HCT116 (cell line): ENCODE measurements at regions not wholly inside any gene's neighbourhood (a gene's known extent, or its start where the extent isn't known, plus 50 kb on each side); places are given as distances from the start of the nearest gene placed in this dataset.

Experiments
- ATAC-seq: fragments of 200-7000 bp; cut with Tn5 transposase; 2 replicates; pipeline ENCODE4 v1.9.1; 2020; ENCODE audit warnings: mild to moderate bottlenecking, moderate library complexity
- BruUV-seq: library from RNA; stranded (reverse); fragments of 400-500 nt; replicated peaks from 2 replicates; lab custom pipeline; 2021; lab: Mats Ljungman, UMichigan
- CTCF ChIA-PET: fragments of 300-600 bp; sonication (Branson Sonifier 250); formaldehyde crosslinking; loops from one replicate; lab custom pipeline; 2021; ENCODE audit warnings: antibody characterized with exemption; lab: Charles Lee
- POLR2A ChIA-PET: fragments of 300-600, 350-600 bp; sonication (Branson Sonifier 250); formaldehyde crosslinking; loops from one replicate; lab custom pipeline; 2021; ENCODE audit warnings: antibody characterized with exemption; lab: Charles Lee
- RAD21 ChIA-PET, 2 experiments: fragments of 300-600 bp; sonication (Branson Sonifier 250); formaldehyde crosslinking; loops; one replicate each; lab custom pipeline; 2023; ENCODE audit warnings: low total read pairs in 2 of 2; ENCODE audit not compliant: uncharacterized antibody in 2 of 2, unreplicated experiment in 2 of 2, low non-redundant PET in 1 of 2; lab: Charles Lee
- DNase-seq: peaks from one replicate; pipeline ENCODE4 v3.0.0-alpha.2; 2010; ENCODE audit warnings: low read depth, low spot score
- H2AFZ ChIP-seq: fragments of 200-600 bp; shearing (Covaris generic), sonication (generic); 2 replicates; pipeline ENCODE4 v1.6.1; 2017; ENCODE audit warnings: low read depth, mixed run types, mixed read lengths, antibody characterized with exemption, low read length; ENCODE audit not compliant: poor library complexity, severe bottlenecking
- H3K27ac ChIP-seq: 2 replicates; pipeline ENCODE4 v1.5.1; 2012; ENCODE audit warnings: low read depth, low read length
- H3K27me3 ChIP-seq: fragments of 200-600 bp; sonication (generic); 2 replicates; pipeline ENCODE4 v1.6.1; 2016; ENCODE audit warnings: mixed run types, low read length, mixed read lengths; ENCODE audit not compliant: insufficient read depth
- H3K36me3 ChIP-seq, 2 experiments: fragments of 200-500 bp in 1 of 2; fragments of 200-600 bp in 1 of 2; sonication (Bioruptor generic) in 1 of 2; sonication (generic) in 1 of 2; 2 replicates each; pipeline versions ENCODE4 v1.5.1 to v1.6.1; 2014 to 2016; ENCODE audit warnings: low read length in 2 of 2, inconsistent platforms in 1 of 2, mixed read lengths in 1 of 2, mixed run types in 1 of 2; ENCODE audit not compliant: insufficient read depth in 2 of 2, control insufficient read depth in 1 of 2
- H3K4me1 ChIP-seq, 2 experiments: fragments of 200-600 bp in 1 of 2; sonication (generic) in 1 of 2; 2 replicates each; pipeline versions ENCODE4 v1.5.1 to v1.6.1; 2012 to 2017; ENCODE audit warnings: low read length in 2 of 2, inconsistent platforms in 1 of 2, mild to moderate bottlenecking in 1 of 2, mixed read lengths in 1 of 2, mixed run types in 1 of 2, moderate library complexity in 1 of 2; ENCODE audit not compliant: insufficient read depth in 2 of 2, control insufficient read depth in 1 of 2
- H3K4me2 ChIP-seq: fragments of 200-600 bp; sonication (generic); 2 replicates; pipeline ENCODE4 v1.6.1; 2017; ENCODE audit warnings: mixed run types, low read length, mixed read lengths
- H3K4me3 ChIP-seq, 2 experiments: fragments of 200-600 bp in 1 of 2; sonication (generic) in 1 of 2; replicated peaks in 1 of 2; 2 replicates each; pipeline ENCODE4 v1.5.1; 2011 to 2016; ENCODE audit warnings: low read length in 2 of 2, control low read depth in 1 of 2, low read depth in 1 of 2, mild to moderate bottlenecking in 1 of 2, mixed read lengths in 1 of 2, mixed run types in 1 of 2
- H3K79me2 ChIP-seq: fragments of 200-600 bp; sonication (generic); 2 replicates; pipeline ENCODE4 v1.6.1; 2017; ENCODE audit warnings: mild to moderate bottlenecking, mixed run types, low read length, moderate library complexity, mixed read lengths; ENCODE audit not compliant: insufficient read depth
- H3K9ac ChIP-seq: fragments of 200-600 bp; sonication (generic); 2 replicates; pipeline ENCODE4 v1.6.1; 2016; ENCODE audit warnings: low read length, mixed read lengths
- H3K9me2 ChIP-seq: fragments of 200-600 bp; sonication (generic), shearing (Covaris generic); 2 replicates; pipeline ENCODE4 v1.6.1; 2017; ENCODE audit warnings: mixed run types, mild to moderate bottlenecking, moderate library complexity; ENCODE audit not compliant: insufficient read depth
- H3K9me3 ChIP-seq, 2 experiments: fragments of 200-500 bp in 1 of 2; fragments of 200-600 bp in 1 of 2; sonication (Bioruptor generic) in 1 of 2; sonication (generic) in 1 of 2; 2 replicates each; pipeline ENCODE4 v1.6.1; 2014 to 2017; ENCODE audit warnings: low read length in 2 of 2, mixed read lengths in 2 of 2, inconsistent platforms in 1 of 2, low read depth in 1 of 2, mild to moderate bottlenecking in 1 of 2, mixed run types in 1 of 2, moderate library complexity in 1 of 2; ENCODE audit not compliant: control insufficient read depth in 1 of 2, insufficient read depth in 1 of 2
- H4K20me1 ChIP-seq: fragments of 200-600 bp; sonication (generic), shearing (Covaris generic); 2 replicates; pipeline ENCODE4 v1.6.1; 2017; ENCODE audit warnings: mixed run types, mild to moderate bottlenecking, moderate library complexity; ENCODE audit not compliant: insufficient read depth
- ELF1 ChIP-seq: IDR thresholded peaks from 2 replicates; pipeline ENCODE4 v1.6.1; 2012; ENCODE audit warnings: low read depth, borderline replicate concordance
- EZH2 ChIP-seq: fragments of 200-600 bp; sonication (generic); IDR thresholded peaks from 2 replicates; pipeline ENCODE4 v1.6.1; 2017; ENCODE audit warnings: antibody characterized with exemption, mixed run types
- RAD21 ChIP-seq: IDR thresholded peaks from 2 replicates; pipeline ENCODE4 v1.6.1; 2012; ENCODE audit warnings: low read depth, mild to moderate bottlenecking
- SRF ChIP-seq: IDR thresholded peaks from 2 replicates; pipeline ENCODE4 v1.6.1; 2012; ENCODE audit warnings: low read depth
- intact Hi-C: fragments of 100-400 bp; cut with micrococcal nuclease; formaldehyde crosslinking; loops from 2 replicates; pipeline ENCODE4 v1.10.0; 2022
- TF ChIP-seq, protein P1 (sequence below), 3 experiments: fragments of 200-600 bp in 1 of 3; sonication (generic) in 1 of 3; IDR thresholded peaks in 2 of 3; conservative IDR thresholded peaks in 1 of 3; 2 replicates each; pipeline ENCODE4 v1.5.1; 2012 to 2017; ENCODE audit warnings: low read depth in 2 of 3, low read length in 2 of 3, antibody characterized with exemption in 1 of 3, borderline replicate concordance in 1 of 3, control low read depth in 1 of 3, mild to moderate bottlenecking in 1 of 3, mixed read lengths in 1 of 3, mixed run types in 1 of 3, moderate library complexity in 1 of 3; ENCODE audit not compliant: insufficient read depth in 1 of 3
- TF ChIP-seq, protein P2 (sequence below): IDR thresholded peaks from 2 replicates; pipeline ENCODE4 v1.6.1; 2012
- TF ChIP-seq, protein P3 (sequence below): IDR thresholded peaks from 2 replicates; pipeline ENCODE4 v1.6.1; 2011; ENCODE audit warnings: mild to moderate bottlenecking, low read length, moderate library complexity; ENCODE audit not compliant: insufficient replicate concordance; ENCODE audit errors: extremely low read depth

DNA sequence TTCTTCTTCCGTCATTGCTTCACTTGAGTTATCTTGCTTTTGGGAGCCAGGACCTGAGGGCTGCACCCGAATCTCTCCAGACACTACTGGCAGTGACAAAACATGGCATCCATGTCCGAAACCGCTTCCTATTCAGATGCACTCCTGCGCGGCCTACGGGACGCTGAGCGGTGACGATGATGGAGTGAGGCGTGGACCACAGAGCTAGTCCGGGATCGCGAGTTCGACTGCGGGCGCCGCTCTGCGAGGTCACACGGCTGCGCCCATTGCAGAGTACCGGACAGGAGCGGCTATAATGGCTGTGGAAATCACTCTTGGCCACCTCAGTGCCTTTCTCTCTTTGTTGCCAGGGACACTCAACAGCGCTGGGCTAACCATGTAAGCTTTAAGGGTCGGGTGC lies 453.8 kb upstream of the CNTN5 start:
- H3K27me3 ChIP-seq, result no peaks in the 10 kb centered on the region
- CTCF ChIA-PET, result no interaction called here
- no peak overlapping the region for H2AFZ ChIP-seq
- H3K9me2 ChIP-seq, result no peaks in the 10 kb centered on the region
- H3K79me2 ChIP-seq, result no peaks in the 10 kb centered on the region
- no peaks in the 10 kb centered on the region for H3K36me3 ChIP-seq
- H3K27ac ChIP-seq, result no peak overlapping the region
- H4K20me1 ChIP-seq, result no peaks in the 10 kb centered on the region
- H3K9me3 ChIP-seq, result peaks cover 0 to 29% of the 10 kb centered on the region in 2 experiments; a peak in 2 of 4 replicates
- DNase-seq, result no peak
- no peak overlapping the region for H3K9ac ChIP-seq
- no peak overlapping the region for H3K4me2 ChIP-seq
- no peaks in the 10 kb centered on the region for H3K4me1 ChIP-seq
- TF ChIP-seq, protein P1, sequence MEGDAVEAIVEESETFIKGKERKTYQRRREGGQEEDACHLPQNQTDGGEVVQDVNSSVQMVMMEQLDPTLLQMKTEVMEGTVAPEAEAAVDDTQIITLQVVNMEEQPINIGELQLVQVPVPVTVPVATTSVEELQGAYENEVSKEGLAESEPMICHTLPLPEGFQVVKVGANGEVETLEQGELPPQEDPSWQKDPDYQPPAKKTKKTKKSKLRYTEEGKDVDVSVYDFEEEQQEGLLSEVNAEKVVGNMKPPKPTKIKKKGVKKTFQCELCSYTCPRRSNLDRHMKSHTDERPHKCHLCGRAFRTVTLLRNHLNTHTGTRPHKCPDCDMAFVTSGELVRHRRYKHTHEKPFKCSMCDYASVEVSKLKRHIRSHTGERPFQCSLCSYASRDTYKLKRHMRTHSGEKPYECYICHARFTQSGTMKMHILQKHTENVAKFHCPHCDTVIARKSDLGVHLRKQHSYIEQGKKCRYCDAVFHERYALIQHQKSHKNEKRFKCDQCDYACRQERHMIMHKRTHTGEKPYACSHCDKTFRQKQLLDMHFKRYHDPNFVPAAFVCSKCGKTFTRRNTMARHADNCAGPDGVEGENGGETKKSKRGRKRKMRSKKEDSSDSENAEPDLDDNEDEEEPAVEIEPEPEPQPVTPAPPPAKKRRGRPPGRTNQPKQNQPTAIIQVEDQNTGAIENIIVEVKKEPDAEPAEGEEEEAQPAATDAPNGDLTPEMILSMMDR (IDR thresholded peaks at IDR 0.05 in 2 of 3, conservative IDR thresholded peaks at IDR 0.05 in 1 of 3; ENCODE audit: borderline replicate concordance in 1 of 3, insufficient read depth in 1 of 3, low read depth in 2 of 3, low read length in 2 of 3), result no peak
- TF ChIP-seq, protein P2, sequence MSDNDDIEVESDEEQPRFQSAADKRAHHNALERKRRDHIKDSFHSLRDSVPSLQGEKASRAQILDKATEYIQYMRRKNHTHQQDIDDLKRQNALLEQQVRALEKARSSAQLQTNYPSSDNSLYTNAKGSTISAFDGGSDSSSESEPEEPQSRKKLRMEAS, result no peak
- TF ChIP-seq, protein P3, sequence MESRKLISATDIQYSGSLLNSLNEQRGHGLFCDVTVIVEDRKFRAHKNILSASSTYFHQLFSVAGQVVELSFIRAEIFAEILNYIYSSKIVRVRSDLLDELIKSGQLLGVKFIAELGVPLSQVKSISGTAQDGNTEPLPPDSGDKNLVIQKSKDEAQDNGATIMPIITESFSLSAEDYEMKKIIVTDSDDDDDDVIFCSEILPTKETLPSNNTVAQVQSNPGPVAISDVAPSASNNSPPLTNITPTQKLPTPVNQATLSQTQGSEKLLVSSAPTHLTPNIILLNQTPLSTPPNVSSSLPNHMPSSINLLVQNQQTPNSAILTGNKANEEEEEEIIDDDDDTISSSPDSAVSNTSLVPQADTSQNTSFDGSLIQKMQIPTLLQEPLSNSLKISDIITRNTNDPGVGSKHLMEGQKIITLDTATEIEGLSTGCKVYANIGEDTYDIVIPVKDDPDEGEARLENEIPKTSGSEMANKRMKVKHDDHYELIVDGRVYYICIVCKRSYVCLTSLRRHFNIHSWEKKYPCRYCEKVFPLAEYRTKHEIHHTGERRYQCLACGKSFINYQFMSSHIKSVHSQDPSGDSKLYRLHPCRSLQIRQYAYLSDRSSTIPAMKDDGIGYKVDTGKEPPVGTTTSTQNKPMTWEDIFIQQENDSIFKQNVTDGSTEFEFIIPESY, result no peak
- no peak for TF ChIP-seq ELF1
- TF ChIP-seq EZH2, result no peak
- TF ChIP-seq RAD21, result no peak
- no peak for TF ChIP-seq SRF
- intact Hi-C loops, result no loop called here
- H3K4me3 ChIP-seq, result no peak overlapping the region
- RAD21 ChIA-PET, result no interaction called here
- POLR2A ChIA-PET, result no interaction called here
- no TSS peak for BruUV-seq
- ATAC-seq, result no peak
